Caki2 (cell line): ENCODE measurements at regions not wholly inside any gene's neighbourhood (a gene's known extent, or its start where the extent isn't known, plus 50 kb on each side); places are given as distances from the start of the nearest gene placed in this dataset.

ENCODE experiments used
- DNase-seq: peaks from one replicate; pipeline ENCODE4 v3.0.0-alpha.2; 2015; ENCODE audit warnings: low read depth
- in situ Hi-C: cut with HindIII; loops from 2 replicates; pipeline ENCODE4 v1.10.0; 2016; ENCODE audit warnings: low sequenced_read_pairs, low pct_unique_long_range_greater_than_20kb, mixed read lengths

- no peak for DNase-seq
- in situ Hi-C loops = no loop called here
Measured at GRCh38 chr18:45518311-45519155, 96.7 kb upstream of the SLC14A2 start.

GRCh38 chr18:45519411-45520280 lies 95.6 kb upstream of the SLC14A2 start:
- DNase-seq = no peak
- in situ Hi-C loops = no loop called here

- in situ Hi-C loops = no loop called here
- no peak for DNase-seq
Measured at GRCh38 chr18:45521136-45521535, 94.1 kb upstream of the SLC14A2 start.

DNA sequence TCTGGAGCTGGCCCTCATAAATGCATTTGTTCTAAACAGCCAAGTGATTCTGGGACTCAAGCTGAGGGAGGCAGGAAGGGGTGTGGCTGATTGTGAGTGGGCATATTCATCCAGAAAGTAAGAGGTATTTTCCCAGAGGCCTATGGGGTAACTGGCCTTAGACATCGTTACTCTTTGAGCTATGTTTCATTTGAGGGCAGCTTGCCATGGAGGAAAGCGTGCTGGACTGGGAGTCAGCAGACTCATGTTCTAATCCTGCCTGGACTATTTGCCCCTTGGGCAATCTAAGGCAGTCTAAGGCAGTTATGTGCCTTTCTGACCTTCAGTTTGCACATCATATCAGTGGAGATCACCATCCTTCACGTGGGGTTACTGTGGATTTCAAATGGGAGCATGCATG lies 93.5 kb upstream of the SLC14A2 start:
- DNase-seq = no peak
- in situ Hi-C loops = no loop called here

- no peak for DNase-seq
- in situ Hi-C loops = no loop called here
Measured at GRCh38 chr18:45522371-45522770, 92.9 kb upstream of the SLC14A2 start.

GRCh38 chr18:45525301-45525700 lies 90.0 kb upstream of the SLC14A2 start:
- in situ Hi-C loops = no loop called here
- DNase-seq = no peak

- no peak for DNase-seq
- in situ Hi-C loops = no loop called here
Measured at GRCh38 chr18:45526114-45526841, 89.0 kb upstream of the SLC14A2 start.

DNA sequence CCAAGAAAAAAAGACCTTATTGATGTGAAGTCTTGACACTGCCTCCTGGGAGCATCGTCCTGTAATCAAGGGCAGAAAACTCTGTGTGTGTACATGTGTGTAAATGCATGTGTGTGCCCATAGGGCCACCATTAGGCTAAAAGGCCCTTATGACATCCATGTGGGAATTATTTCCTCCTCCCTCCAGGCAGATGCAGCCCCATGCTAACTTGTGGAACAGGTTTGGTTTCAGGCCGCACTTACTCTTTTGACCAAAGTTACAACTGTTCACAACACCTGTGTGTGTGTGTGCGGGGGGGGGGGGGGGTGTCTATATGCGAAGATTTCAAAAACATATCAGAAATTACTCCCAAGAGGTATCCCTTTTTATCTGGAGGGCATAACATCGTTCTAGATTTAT lies 87.4 kb upstream of the SLC14A2 start:
- no peak for DNase-seq
- in situ Hi-C loops = no loop called here

- no peak for DNase-seq
- in situ Hi-C loops = no loop called here
Measured at GRCh38 chr18:45528712-45529336, 86.5 kb upstream of the SLC14A2 start.

DNA sequence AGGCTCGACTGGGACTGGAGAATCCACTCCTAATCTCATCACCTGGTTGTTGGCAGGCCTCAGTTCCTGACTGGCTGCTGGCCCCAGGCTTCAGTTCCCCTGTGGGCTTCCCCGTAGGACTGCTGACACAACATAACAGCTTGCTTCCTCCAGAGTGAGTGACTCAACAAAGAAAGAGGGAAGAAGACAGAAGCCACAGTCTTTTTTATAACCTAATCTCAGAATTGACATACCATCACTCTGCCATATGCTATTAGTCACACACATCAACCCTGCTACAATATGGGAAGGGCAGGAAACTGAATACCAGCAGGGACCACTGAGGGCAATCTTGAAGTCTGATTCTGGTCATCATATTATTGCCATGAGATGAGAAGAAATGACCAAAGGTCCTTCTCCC lies 76.8 kb upstream of the SLC14A2 start:
- no peak for DNase-seq
- in situ Hi-C loops = no loop called here

GRCh38 chr18:45539491-45539891 lies 75.8 kb upstream of the SLC14A2 start:
- DNase-seq = no peak
- in situ Hi-C loops = no loop called here

GRCh38 chr18:45540125-45540524 lies 75.2 kb upstream of the SLC14A2 start:
- DNase-seq = no peak
- in situ Hi-C loops = no loop called here

DNA sequence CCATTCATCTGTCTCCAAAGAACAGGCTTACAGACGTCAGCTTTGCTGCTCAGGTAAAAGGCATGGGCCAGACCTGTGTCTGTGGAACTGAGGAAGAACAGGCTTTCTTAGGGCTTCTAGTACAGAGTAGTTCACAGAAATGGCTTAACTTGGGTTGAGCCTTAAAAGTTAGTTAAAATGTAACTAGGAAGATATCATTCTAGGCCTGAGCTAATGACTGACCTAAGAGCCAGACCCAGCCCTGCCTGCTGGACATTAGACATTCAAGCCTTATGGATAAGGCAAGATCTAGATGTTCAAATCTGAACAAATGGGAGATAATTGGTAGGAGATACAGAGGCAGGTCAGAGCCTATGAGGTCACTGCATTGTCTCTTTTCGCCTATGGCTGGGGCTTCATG lies 73.9 kb upstream of the SLC14A2 start:
- DNase-seq = no peak
- in situ Hi-C loops = no loop called here

- no peak for DNase-seq
- in situ Hi-C loops = no loop called here
Measured at GRCh38 chr18:45542043-45542442, 73.2 kb upstream of the SLC14A2 start.

GRCh38 chr18:45547910-45548309 lies 67.4 kb upstream of the SLC14A2 start:
- in situ Hi-C loops = no loop called here
- DNase-seq = no peak

- DNase-seq = no peak
- in situ Hi-C loops = no loop called here
Measured at GRCh38 chr18:45548614-45549013, 66.7 kb upstream of the SLC14A2 start.

DNA sequence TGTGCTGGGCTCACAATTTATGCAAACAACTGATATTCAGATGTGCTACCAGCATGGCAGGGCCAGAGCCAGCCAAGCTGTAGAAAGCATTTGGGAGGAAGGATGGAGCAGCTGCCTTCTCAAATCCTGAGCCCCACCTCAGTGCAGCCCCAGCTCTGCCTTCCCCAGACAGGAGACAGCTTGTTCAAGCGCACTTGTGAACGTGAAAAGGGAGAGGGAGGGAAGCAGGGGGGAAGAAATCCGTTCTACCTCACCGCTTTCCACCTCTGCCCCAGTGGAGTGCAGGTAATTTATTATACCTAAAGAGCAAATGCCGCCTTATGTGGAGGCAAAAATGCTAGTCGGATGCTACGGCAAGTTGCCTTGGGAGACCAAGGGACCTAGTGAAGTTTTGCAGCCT lies 66.0 kb upstream of the SLC14A2 start:
- in situ Hi-C loops = no loop called here
- DNase-seq = no peak

- in situ Hi-C loops = no loop called here
- DNase-seq = no peak
Measured at GRCh38 chr18:45551142-45551815, 64.0 kb upstream of the SLC14A2 start.
